G401.6 (cell line): ENCODE measurements at regions not wholly inside any gene's neighbourhood (a gene's known extent, or its start where the extent isn't known, plus 50 kb on each side); places are given as distances from the start of the nearest gene placed in this dataset.

Source experiments
- FAIRE-seq: peaks from 2 replicates; lab custom pipeline; 2012; peaks lifted over from hg19 to GRCh38; lab: Jason Lieb, UNC

- no peak for FAIRE-seq
Observed at GRCh38 chr2:185147361-185147760, 549.0 kb downstream of the ZNF804A start.

GRCh38 chr2:185152186-185152585, 553.9 kb downstream of the ZNF804A start:
- no peak for FAIRE-seq

- no peak for FAIRE-seq
Observed at GRCh38 chr2:185161701-185162100, 563.4 kb downstream of the ZNF804A start.

GRCh38 chr2:185174353-185174752, 564.3 kb upstream of the FSIP2 start:
- no peak for FAIRE-seq

DNA sequence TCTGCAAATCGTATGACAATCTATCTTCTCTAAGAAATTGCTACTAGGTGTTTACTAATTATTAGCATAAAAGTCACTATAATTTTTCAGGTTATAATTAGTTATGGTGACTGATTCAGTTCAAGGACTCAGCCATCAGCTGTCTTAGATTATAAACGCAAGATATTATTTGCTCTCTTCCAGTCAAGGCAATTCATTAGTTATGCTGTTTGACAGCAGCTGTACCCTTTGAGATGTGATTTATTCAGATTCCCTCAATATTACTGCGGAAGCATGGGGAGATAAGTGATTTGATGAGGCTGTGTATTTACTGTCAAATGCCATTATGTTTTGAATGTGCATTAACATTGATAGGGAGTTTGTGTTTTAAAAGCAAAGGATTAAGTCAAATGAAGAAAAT, 558.9 kb upstream of the FSIP2 start:
- no peak for FAIRE-seq

- no peak for FAIRE-seq
Observed at GRCh38 chr2:185181901-185182300, 556.7 kb upstream of the FSIP2 start.

GRCh38 chr2:185185044-185185443, 553.6 kb upstream of the FSIP2 start:
- FAIRE-seq = no peak

GRCh38 chr2:185187421-185187820, 551.2 kb upstream of the FSIP2 start:
- FAIRE-seq = no peak

DNA sequence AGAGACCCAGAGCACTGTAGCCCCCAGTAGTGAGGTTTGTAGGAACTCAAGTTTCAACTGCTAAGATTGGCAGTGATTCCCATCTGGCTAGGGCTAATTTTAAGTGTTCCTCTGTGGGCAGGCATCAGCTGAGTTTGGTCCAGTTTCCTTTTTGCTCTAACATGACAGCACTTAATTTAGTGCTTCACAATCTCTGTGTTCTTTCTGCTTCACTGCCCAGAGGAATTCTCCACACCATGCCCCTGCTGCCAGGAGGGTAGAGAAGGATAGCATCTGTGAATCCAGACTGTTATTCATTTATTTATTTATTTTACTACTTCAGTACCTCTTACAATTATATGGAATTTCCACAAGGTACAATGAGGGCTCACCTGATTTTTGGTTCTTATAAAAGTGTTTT, 549.9 kb upstream of the FSIP2 start:
- FAIRE-seq = no peak

- FAIRE-seq = no peak
Observed at GRCh38 chr2:185201063-185201462, 537.5 kb upstream of the FSIP2 start.

GRCh38 chr2:185202381-185202780, 536.2 kb upstream of the FSIP2 start:
- no peak for FAIRE-seq

GRCh38 chr2:185202945-185203528, 535.6 kb upstream of the FSIP2 start:
- FAIRE-seq = no peak

DNA sequence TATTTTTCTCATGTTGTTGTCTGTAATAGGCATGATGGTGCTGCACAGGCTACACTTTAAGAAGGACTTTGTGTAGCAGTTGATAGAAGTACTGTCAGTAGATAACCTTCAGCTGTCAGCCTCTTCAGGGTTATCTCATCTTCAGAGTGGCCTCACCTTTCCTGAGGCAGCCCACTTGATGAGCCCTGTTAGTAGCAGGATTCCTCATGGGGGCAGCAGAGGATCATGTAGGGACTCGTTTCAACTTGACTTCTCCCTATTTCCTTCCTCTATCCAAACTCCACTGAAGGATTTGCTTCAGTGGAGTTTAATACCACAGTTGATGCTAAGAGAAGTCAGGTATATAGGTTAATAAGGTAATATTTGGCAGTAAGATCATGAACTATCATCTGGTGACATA, 530.3 kb upstream of the FSIP2 start:
- FAIRE-seq = no peak

- FAIRE-seq = no peak
Observed at GRCh38 chr2:185215497-185215896, 523.1 kb upstream of the FSIP2 start.

DNA sequence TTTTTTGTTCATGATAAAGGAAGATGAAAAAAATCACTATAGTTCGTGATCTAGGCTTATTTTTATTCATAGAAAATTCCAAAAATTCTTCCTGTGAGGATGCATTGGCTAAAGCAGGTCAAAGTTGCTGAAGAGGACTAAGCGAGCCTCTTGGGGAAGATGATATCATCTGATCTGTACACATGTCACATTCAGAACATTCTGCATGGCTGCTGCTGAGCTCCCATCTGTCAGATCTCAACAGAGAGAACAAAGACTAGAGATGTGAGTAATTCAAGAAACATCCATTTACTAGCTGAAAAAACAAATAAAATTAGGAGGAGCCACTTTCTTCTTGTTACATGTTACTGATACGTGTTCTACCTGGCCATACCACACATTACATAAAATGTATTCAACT, 518.6 kb upstream of the FSIP2 start:
- FAIRE-seq = no peak

DNA sequence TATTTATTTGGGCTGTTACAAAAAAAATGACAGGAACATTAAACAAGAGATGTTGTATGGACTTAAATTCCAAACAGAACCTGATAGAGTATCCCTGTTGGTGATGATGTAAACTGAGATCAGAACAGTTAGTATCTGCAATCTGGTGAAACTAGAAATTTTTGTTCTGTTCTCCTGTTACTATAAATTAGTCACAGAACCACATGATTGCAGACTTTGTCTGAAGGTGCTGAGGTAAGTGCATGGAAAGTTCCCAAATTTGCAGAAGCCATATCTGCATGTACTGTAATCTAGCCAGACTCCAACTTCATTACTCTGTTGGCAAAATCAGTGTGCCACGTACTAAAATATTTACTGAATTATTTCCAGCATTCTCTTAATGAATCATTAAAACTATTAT, 516.3 kb upstream of the FSIP2 start:
- FAIRE-seq = no peak

GRCh38 chr2:185227391-185227790, 511.2 kb upstream of the FSIP2 start:
- no peak for FAIRE-seq

DNA sequence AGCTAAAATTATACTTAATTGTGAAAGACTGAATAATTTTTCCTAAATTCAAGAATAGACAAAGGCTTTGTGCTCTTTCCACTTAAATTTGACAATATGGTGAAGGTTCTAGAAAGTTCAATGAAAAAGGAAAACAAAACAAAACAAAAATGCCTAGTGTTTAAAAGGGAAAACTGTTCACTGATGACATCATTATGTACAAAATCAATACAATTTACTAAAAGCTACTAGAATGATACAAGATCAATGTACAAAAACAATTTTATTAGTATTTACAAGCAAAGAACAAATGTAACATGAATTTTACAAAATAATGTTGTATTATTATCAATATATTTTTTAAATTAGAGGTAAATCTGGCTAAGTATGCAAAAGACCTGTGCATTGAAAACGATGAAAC, 499.1 kb upstream of the FSIP2 start:
- FAIRE-seq = no peak

DNA sequence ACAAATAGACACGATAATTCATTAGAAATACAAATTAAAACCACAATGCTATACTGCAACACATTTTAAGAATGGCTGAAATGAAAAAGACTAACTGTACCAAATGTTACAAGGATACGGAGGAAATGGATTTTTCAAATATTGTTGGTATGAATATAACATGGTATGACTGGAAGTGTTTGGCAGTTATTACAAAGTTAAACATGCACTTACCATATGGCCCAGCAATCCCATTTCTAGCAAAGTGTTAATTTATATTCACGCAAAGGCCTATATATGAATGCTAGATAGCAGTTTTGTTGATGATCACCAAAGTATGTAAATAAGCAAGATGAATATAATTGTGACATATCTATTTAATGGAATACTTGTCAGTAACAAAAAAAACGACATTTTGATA, 497.8 kb upstream of the FSIP2 start:
- FAIRE-seq = no peak

DNA sequence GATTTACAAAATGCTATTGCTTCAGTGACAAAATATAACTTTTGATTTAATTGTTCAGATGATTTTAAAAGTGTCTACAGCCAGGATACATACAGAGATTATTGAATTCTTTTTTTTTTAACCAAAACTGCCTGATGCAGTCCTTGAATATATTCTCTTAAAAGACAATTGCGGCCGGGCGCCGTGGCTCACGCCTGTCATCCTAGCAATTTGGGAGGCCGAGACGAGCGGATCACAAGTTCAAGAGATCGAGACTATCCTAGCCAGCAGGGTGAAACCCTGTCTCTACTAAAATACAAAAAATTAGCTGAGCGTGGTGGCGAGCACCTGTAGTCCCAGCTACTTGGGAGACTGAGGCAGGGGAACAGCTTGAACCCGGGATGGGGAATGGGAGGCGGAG, 497.0 kb upstream of the FSIP2 start:
- no peak for FAIRE-seq

- FAIRE-seq = no peak
Observed at GRCh38 chr2:185242462-185242861, 496.1 kb upstream of the FSIP2 start.

DNA sequence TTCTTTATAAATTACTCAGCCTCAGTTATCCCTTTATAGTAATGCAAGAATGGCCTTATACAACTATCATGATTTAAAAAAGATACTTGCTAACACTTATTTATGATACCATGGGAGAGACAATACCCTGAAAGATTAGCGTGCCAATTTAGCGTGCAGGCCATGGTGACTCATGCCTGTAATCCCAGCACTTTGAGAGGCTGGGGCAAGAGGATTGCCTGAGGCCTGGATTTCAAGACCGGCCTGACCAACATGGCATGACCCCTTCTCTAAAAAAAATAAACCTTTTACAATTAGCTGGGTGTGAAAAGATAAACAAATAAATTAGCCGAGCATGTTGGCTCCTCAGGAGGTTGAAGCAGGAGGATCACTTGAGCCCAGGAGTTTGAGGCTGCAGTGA, 493.4 kb upstream of the FSIP2 start:
- FAIRE-seq = no peak

- no peak for FAIRE-seq
Observed at GRCh38 chr2:185245806-185246205, 492.8 kb upstream of the FSIP2 start.

GRCh38 chr2:185246717-185247116, 491.9 kb upstream of the FSIP2 start:
- FAIRE-seq = no peak

- no peak for FAIRE-seq
Observed at GRCh38 chr2:185255566-185255965, 483.0 kb upstream of the FSIP2 start.
